ENCODE measurements at regions not wholly inside any gene's neighbourhood (a gene's known extent, or its start where the extent isn't known, plus 50 kb on each side); places are given as distances from the start of the nearest gene placed in this dataset.

GRCh38 chr7:49583440-49583839 lies 190.0 kb upstream of the VWC2 start:
- no peak for ATAC-seq
- peaks cover 4% of the 10 kb centered on the region; the same call in 1 of the 2 replicates for H3K4me1 Mint-ChIP-seq
- H3K9me3 Mint-ChIP-seq = peaks cover 14% of the 10 kb centered on the region
- H3K27me3 Mint-ChIP-seq (ENCODE audit: low read depth) = no peaks in the 10 kb centered on the region; the same call in 1 of the 2 replicates
- H3K4me3 Mint-ChIP-seq = no peak overlapping the region
- no peak overlapping the region for H3K27ac Mint-ChIP-seq
- CTCF ChIA-PET = no interaction called here
- H3K36me3 Mint-ChIP-seq = no peaks in the 10 kb centered on the region
- DNase-seq (ENCODE audit: low spot score) = no peak
- POLR2A ChIA-PET = no interaction called here
- no peak for TF ChIP-seq CREM (CRISPR knock-in tag; IDR thresholded peaks at IDR 0.05)
- TF ChIP-seq GABPB1 (CRISPR knock-in tag; IDR thresholded peaks at IDR 0.05) = no peak
- no peak for TF ChIP-seq ZBTB43 (CRISPR knock-in tag; IDR thresholded peaks at IDR 0.05)
- no peak for TF ChIP-seq MYBL2 (CRISPR knock-in tag; IDR thresholded peaks at IDR 0.05)
- TF ChIP-seq ZNF671 (CRISPR knock-in tag; IDR thresholded peaks at IDR 0.05) = no peak
- no peak for TF ChIP-seq E2F5 (CRISPR knock-in tag; IDR thresholded peaks at IDR 0.05)
- no peak for TF ChIP-seq SMAD4 (CRISPR knock-in tag; IDR thresholded peaks at IDR 0.05)
- no peak for TF ChIP-seq TEAD4 (CRISPR knock-in tag; IDR thresholded peaks at IDR 0.05)
- TF ChIP-seq ARID4B (CRISPR knock-in tag; IDR thresholded peaks at IDR 0.05; ENCODE audit: borderline replicate concordance) = no peak
- TF ChIP-seq GRHL2 (CRISPR knock-in tag; IDR thresholded peaks at IDR 0.05; ENCODE audit: insufficient replicate concordance, severe bottlenecking) = no peak
- TF ChIP-seq, protein P1, sequence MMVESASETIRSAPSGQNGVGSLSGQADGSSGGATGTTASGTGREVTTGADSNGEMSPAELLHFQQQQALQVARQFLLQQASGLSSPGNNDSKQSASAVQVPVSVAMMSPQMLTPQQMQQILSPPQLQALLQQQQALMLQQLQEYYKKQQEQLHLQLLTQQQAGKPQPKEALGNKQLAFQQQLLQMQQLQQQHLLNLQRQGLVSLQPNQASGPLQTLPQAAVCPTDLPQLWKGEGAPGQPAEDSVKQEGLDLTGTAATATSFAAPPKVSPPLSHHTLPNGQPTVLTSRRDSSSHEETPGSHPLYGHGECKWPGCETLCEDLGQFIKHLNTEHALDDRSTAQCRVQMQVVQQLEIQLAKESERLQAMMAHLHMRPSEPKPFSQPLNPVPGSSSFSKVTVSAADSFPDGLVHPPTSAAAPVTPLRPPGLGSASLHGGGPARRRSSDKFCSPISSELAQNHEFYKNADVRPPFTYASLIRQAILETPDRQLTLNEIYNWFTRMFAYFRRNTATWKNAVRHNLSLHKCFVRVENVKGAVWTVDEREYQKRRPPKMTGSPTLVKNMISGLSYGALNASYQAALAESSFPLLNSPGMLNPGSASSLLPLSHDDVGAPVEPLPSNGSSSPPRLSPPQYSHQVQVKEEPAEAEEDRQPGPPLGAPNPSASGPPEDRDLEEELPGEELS (CRISPR knock-in tag; IDR thresholded peaks at IDR 0.05) = no peak
- no peak for TF ChIP-seq SP1 (CRISPR knock-in tag; conservative IDR thresholded peaks at IDR 0.05)
- TF ChIP-seq, protein P2, sequence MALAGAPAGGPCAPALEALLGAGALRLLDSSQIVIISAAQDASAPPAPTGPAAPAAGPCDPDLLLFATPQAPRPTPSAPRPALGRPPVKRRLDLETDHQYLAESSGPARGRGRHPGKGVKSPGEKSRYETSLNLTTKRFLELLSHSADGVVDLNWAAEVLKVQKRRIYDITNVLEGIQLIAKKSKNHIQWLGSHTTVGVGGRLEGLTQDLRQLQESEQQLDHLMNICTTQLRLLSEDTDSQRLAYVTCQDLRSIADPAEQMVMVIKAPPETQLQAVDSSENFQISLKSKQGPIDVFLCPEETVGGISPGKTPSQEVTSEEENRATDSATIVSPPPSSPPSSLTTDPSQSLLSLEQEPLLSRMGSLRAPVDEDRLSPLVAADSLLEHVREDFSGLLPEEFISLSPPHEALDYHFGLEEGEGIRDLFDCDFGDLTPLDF (CRISPR knock-in tag; IDR thresholded peaks at IDR 0.05) = no peak
- TF ChIP-seq CBFB (CRISPR knock-in tag; IDR thresholded peaks at IDR 0.05; ENCODE audit: low read depth) = no peak
- TF ChIP-seq STAT6 (CRISPR knock-in tag; conservative IDR thresholded peaks at IDR 0.05; ENCODE audit: low read depth) = no peak
- TF ChIP-seq FOXP1 (CRISPR knock-in tag; IDR thresholded peaks at IDR 0.05; ENCODE audit: borderline replicate concordance) = no peak
- no peak for TF ChIP-seq PRDM15 (CRISPR knock-in tag; IDR thresholded peaks at IDR 0.05)
